Neural cell (in vitro differentiated cells): ENCODE measurements at regions not wholly inside any gene's neighbourhood (a gene's known extent, or its start where the extent isn't known, plus 50 kb on each side); places are given as distances from the start of the nearest gene placed in this dataset.

Experiments used
- H2AFZ ChIP-seq: fragments of 200-600, 300-800 bp; sonication (generic), shearing (Covaris generic); 2 replicates; pipeline ENCODE4 v1.6.0; 2014; ENCODE audit warnings: low read depth, mild to moderate bottlenecking, antibody characterized with exemption, low read length, moderate library complexity
- H3F3A ChIP-seq: fragments of 200-600 bp; shearing (Covaris generic); 2 replicates; pipeline ENCODE4 v1.6.1; 2016; ENCODE audit warnings: mild to moderate bottlenecking, moderate library complexity, mixed read lengths, antibody characterized with exemption, low read length; ENCODE audit not compliant: insufficient read depth, poor library complexity, severe bottlenecking
- H3K27ac ChIP-seq: fragments of 200-600, 300-800 bp; sonication (generic), shearing (Covaris generic); 2 replicates; pipeline ENCODE4 v1.5.1; 2014; ENCODE audit warnings: mild to moderate bottlenecking, low read length, moderate library complexity
- H3K27me3 ChIP-seq: fragments of 300-800, 200-600 bp; sonication (generic), shearing (Covaris generic); 2 replicates; pipeline ENCODE4 v1.6.0; 2014; ENCODE audit warnings: mild to moderate bottlenecking, low read depth, low read length, moderate library complexity; ENCODE audit not compliant: insufficient read depth
- H3K36me3 ChIP-seq: fragments of 300-800, 200-600 bp; sonication (generic), shearing (Covaris generic); 2 replicates; pipeline ENCODE4 v1.5.1; 2014; ENCODE audit warnings: mild to moderate bottlenecking, antibody characterized with exemption, low read length, moderate library complexity; ENCODE audit not compliant: insufficient read depth
- H3K4me2 ChIP-seq: fragments of 300-800, 200-600 bp; sonication (generic), shearing (Covaris generic); 2 replicates; pipeline ENCODE4 v1.6.0; 2014; ENCODE audit warnings: mild to moderate bottlenecking, low read length
- H3K4me3 ChIP-seq: fragments of 300-800, 200-600 bp; sonication (generic), shearing (Covaris generic); 2 replicates; pipeline ENCODE4 v1.5.1; 2014; ENCODE audit warnings: mild to moderate bottlenecking, low read length, moderate library complexity
- H3K79me2 ChIP-seq: fragments of 200-600 bp; shearing (Covaris generic); replicated peaks from 2 replicates; pipeline ENCODE4 v1.6.0; 2014; ENCODE audit warnings: mild to moderate bottlenecking, low read length, moderate library complexity; ENCODE audit not compliant: insufficient read depth
- H3K9ac ChIP-seq: fragments of 300-800, 200-600 bp; sonication (generic), shearing (Covaris generic); 2 replicates; pipeline ENCODE4 v1.6.1; 2016; ENCODE audit warnings: mild to moderate bottlenecking, low read length, mixed read lengths
- H3K9me2 ChIP-seq: fragments of 200-600 bp; shearing (Covaris generic); 2 replicates; pipeline ENCODE4 v1.6.1; 2016; ENCODE audit warnings: mild to moderate bottlenecking, low read length, mixed read lengths; ENCODE audit not compliant: insufficient read depth
- H3K9me3 ChIP-seq: fragments of 200-600, 300-800 bp; sonication (generic), shearing (Covaris generic); 2 replicates; pipeline ENCODE4 v1.6.1; 2016; ENCODE audit warnings: mild to moderate bottlenecking, mixed run types, low read length, moderate library complexity, mixed read lengths
- H4K20me1 ChIP-seq: fragments of 200-600 bp; shearing (Covaris generic); 2 replicates; pipeline ENCODE4 v1.6.1; 2016; ENCODE audit warnings: mild to moderate bottlenecking, mixed run types; ENCODE audit not compliant: insufficient read depth
- EP300 ChIP-seq: fragments of 450-650 bp; conservative IDR thresholded peaks from 2 replicates; pipeline ENCODE4 v1.6.1; 2014; ENCODE audit warnings: antibody characterized with exemption, mild to moderate bottlenecking, moderate library complexity; ENCODE audit not compliant: poor library complexity, severe bottlenecking
- EZH2 ChIP-seq: fragments of 200-600, 300-800 bp; shearing (Covaris generic), sonication (generic); IDR thresholded peaks from 2 replicates; pipeline ENCODE4 v1.6.1; 2014; ENCODE audit warnings: antibody characterized with exemption, low read length, borderline replicate concordance, mild to moderate bottlenecking; ENCODE audit not compliant: insufficient read depth, poor library complexity, severe bottlenecking
- MXI1 ChIP-seq: fragments of 450-650 bp; conservative IDR thresholded peaks from 2 replicates; pipeline ENCODE4 v1.6.1; 2014; ENCODE audit warnings: antibody characterized with exemption, mild to moderate bottlenecking; ENCODE audit not compliant: poor library complexity, severe bottlenecking
- POLR2AphosphoS5 ChIP-seq: IDR thresholded peaks from 2 replicates; pipeline ENCODE4 v1.6.1; 2012
- RAD21 ChIP-seq: fragments of 450-650 bp; conservative IDR thresholded peaks from 2 replicates; pipeline ENCODE4 v1.6.1; 2014; ENCODE audit warnings: antibody characterized with exemption, mild to moderate bottlenecking, moderate library complexity
- SMC3 ChIP-seq: fragments of 450-650 bp; conservative IDR thresholded peaks from 2 replicates; pipeline ENCODE4 v1.6.1; 2014; ENCODE audit warnings: antibody characterized with exemption, mild to moderate bottlenecking, moderate library complexity; ENCODE audit not compliant: poor library complexity
- TAF1 ChIP-seq: IDR thresholded peaks from 2 replicates; pipeline ENCODE4 v1.6.1; 2012; ENCODE audit warnings: low read depth
- TF ChIP-seq, protein P1 (sequence below): fragments of 450-650 bp; IDR thresholded peaks from 2 replicates; pipeline ENCODE4 v1.5.1; 2014; ENCODE audit warnings: antibody characterized with exemption, mild to moderate bottlenecking, moderate library complexity; ENCODE audit not compliant: poor library complexity, severe bottlenecking
- TF ChIP-seq, protein P2 (sequence below): IDR thresholded peaks from 2 replicates; pipeline ENCODE4 v1.6.1; 2012; ENCODE audit warnings: borderline replicate concordance

DNA sequence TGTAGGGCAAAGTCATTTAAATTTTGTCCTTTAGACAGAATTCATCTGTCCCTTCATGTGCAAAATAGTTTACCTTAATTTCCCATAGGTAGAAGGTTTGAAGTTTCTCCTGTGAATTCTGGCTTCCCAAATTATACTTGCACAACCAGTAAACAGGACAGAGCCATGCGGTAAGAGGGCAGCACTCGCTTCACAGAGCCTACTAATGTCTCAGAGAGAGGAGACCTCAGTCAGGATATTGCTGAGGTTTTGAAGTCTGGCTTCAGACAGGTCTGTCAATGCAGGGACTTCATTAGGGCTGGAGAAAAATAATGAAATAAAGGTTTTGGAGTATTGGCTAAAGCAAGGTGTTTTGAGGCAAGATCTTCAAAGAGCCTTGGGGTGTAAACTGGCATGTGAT, 91.4 kb downstream of the ANXA1 start:
- TF ChIP-seq TAF1 = no peak
- TF ChIP-seq, protein P1, sequence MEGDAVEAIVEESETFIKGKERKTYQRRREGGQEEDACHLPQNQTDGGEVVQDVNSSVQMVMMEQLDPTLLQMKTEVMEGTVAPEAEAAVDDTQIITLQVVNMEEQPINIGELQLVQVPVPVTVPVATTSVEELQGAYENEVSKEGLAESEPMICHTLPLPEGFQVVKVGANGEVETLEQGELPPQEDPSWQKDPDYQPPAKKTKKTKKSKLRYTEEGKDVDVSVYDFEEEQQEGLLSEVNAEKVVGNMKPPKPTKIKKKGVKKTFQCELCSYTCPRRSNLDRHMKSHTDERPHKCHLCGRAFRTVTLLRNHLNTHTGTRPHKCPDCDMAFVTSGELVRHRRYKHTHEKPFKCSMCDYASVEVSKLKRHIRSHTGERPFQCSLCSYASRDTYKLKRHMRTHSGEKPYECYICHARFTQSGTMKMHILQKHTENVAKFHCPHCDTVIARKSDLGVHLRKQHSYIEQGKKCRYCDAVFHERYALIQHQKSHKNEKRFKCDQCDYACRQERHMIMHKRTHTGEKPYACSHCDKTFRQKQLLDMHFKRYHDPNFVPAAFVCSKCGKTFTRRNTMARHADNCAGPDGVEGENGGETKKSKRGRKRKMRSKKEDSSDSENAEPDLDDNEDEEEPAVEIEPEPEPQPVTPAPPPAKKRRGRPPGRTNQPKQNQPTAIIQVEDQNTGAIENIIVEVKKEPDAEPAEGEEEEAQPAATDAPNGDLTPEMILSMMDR = no peak
- no peak for TF ChIP-seq SMC3
- no peak for TF ChIP-seq EZH2
- TF ChIP-seq POLR2AphosphoS5 = no peak
- TF ChIP-seq EP300 = no peak
- no peak for TF ChIP-seq MXI1
- TF ChIP-seq, protein P2, sequence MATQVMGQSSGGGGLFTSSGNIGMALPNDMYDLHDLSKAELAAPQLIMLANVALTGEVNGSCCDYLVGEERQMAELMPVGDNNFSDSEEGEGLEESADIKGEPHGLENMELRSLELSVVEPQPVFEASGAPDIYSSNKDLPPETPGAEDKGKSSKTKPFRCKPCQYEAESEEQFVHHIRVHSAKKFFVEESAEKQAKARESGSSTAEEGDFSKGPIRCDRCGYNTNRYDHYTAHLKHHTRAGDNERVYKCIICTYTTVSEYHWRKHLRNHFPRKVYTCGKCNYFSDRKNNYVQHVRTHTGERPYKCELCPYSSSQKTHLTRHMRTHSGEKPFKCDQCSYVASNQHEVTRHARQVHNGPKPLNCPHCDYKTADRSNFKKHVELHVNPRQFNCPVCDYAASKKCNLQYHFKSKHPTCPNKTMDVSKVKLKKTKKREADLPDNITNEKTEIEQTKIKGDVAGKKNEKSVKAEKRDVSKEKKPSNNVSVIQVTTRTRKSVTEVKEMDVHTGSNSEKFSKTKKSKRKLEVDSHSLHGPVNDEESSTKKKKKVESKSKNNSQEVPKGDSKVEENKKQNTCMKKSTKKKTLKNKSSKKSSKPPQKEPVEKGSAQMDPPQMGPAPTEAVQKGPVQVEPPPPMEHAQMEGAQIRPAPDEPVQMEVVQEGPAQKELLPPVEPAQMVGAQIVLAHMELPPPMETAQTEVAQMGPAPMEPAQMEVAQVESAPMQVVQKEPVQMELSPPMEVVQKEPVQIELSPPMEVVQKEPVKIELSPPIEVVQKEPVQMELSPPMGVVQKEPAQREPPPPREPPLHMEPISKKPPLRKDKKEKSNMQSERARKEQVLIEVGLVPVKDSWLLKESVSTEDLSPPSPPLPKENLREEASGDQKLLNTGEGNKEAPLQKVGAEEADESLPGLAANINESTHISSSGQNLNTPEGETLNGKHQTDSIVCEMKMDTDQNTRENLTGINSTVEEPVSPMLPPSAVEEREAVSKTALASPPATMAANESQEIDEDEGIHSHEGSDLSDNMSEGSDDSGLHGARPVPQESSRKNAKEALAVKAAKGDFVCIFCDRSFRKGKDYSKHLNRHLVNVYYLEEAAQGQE = no peak
- no peak for TF ChIP-seq RAD21
- no peaks in the 10 kb centered on the region for H4K20me1 ChIP-seq
- no peaks in the 10 kb centered on the region for H3K9me2 ChIP-seq
- H3K27ac ChIP-seq = no peak overlapping the region
- no peak overlapping the region for H3K4me3 ChIP-seq
- H3K4me2 ChIP-seq = no peak overlapping the region
- H3F3A ChIP-seq = no peaks in the 10 kb centered on the region
- H3K36me3 ChIP-seq = no peaks in the 10 kb centered on the region
- H2AFZ ChIP-seq = no peak overlapping the region
- H3K27me3 ChIP-seq = no peaks in the 10 kb centered on the region
- no peaks in the 10 kb centered on the region for H3K79me2 ChIP-seq
- no peaks in the 10 kb centered on the region for H3K9me3 ChIP-seq
- H3K9ac ChIP-seq = no peak overlapping the region

GRCh38 chr9:73259086-73259696, 107.5 kb downstream of the ANXA1 start:
- no peaks in the 10 kb centered on the region for H3F3A ChIP-seq
- H3K4me2 ChIP-seq = no peak overlapping the region
- TF ChIP-seq EZH2 = no peak
- no peak for TF ChIP-seq EP300
- no peak for TF ChIP-seq POLR2AphosphoS5
- TF ChIP-seq, protein P1 = no peak
- TF ChIP-seq RAD21 = no peak
- TF ChIP-seq MXI1 = no peak
- TF ChIP-seq, protein P2 = no peak
- no peak for TF ChIP-seq SMC3
- no peak for TF ChIP-seq TAF1
- H3K9ac ChIP-seq = no peak overlapping the region
- no peak overlapping the region for H3K27ac ChIP-seq
- H3K79me2 ChIP-seq = no peaks in the 10 kb centered on the region
- no peaks in the 10 kb centered on the region for H3K36me3 ChIP-seq
- no peaks in the 10 kb centered on the region for H4K20me1 ChIP-seq
- no peak overlapping the region for H2AFZ ChIP-seq
- no peaks in the 10 kb centered on the region for H3K9me3 ChIP-seq
- H3K4me3 ChIP-seq = no peak overlapping the region
- no peaks in the 10 kb centered on the region for H3K9me2 ChIP-seq
- H3K27me3 ChIP-seq = no peaks in the 10 kb centered on the region
